H1 (cell line): ENCODE measurements at regions not wholly inside any gene's neighbourhood (a gene's known extent, or its start where the extent isn't known, plus 50 kb on each side); places are given as distances from the start of the nearest gene placed in this dataset.

Experiments
- CTCF ChIA-PET: fragments of 300-600 bp; sonication (Branson Sonifier 250); formaldehyde crosslinking; loops from one replicate; lab custom pipeline; 2021; ENCODE audit not compliant: partially characterized antibody; lab: Charles Lee
- POLR2A ChIA-PET: fragments of 300-600 bp; sonication (Branson Sonifier 250); formaldehyde crosslinking; loops from one replicate; lab custom pipeline; 2021; ENCODE audit warnings: inconsistent platforms; ENCODE audit not compliant: partially characterized antibody; lab: Charles Lee
- DNase-seq, 2 experiments: peaks; one replicate each; pipeline versions ENCODE4 v3.0.0 to v3.0.0-alpha.2; 2010 to 2022; ENCODE audit warnings: low spot score in 2 of 2, low read depth in 1 of 2, mixed read lengths in 1 of 2
- FAIRE-seq: peaks from 2 replicates; lab custom pipeline; 2011; peaks lifted over from hg19 to GRCh38; lab: Jason Lieb, UNC
- H2AFZ ChIP-seq: 2 replicates; pipeline ENCODE4 v1.8.1; 2012; ENCODE audit warnings: low read length, inconsistent platforms
- H2AK5ac ChIP-seq: 2 replicates; pipeline ENCODE4 v1.6.1; 2013; ENCODE audit warnings: low read depth, low read length
- H2BK120ac ChIP-seq: replicated peaks from 2 replicates; pipeline ENCODE3; 2013; ENCODE audit warnings: low read depth, low read length, inconsistent platforms
- H2BK12ac ChIP-seq: 2 replicates; pipeline ENCODE4 v1.6.1; 2013; ENCODE audit warnings: low read depth, low read length
- H2BK15ac ChIP-seq: 2 replicates; pipeline ENCODE4 v1.6.1; 2013; ENCODE audit warnings: low read length
- H2BK20ac ChIP-seq: 2 replicates; pipeline ENCODE4 v1.6.1; 2013; ENCODE audit warnings: low read length
- H2BK5ac ChIP-seq: 2 replicates; pipeline ENCODE4 v1.6.1; 2013; ENCODE audit warnings: low read depth, low read length
- H3K14ac ChIP-seq: 2 replicates; pipeline ENCODE4 v1.6.1; 2013; ENCODE audit warnings: inconsistent platforms; ENCODE audit not compliant: insufficient read length
- H3K18ac ChIP-seq: 2 replicates; pipeline ENCODE4 v1.6.1; 2013; ENCODE audit warnings: low read length; ENCODE audit errors: extremely low read depth
- H3K23ac ChIP-seq: 2 replicates; pipeline ENCODE4 v1.6.1; 2013; ENCODE audit warnings: inconsistent platforms; ENCODE audit not compliant: insufficient read length
- H3K23me2 ChIP-seq: 2 replicates; pipeline ENCODE4 v1.6.1; 2013; ENCODE audit warnings: low read depth, low read length
- H3K27ac ChIP-seq: 2 replicates; pipeline ENCODE4 v1.6.1; 2011; ENCODE audit warnings: low read depth, low read length, inconsistent platforms
- H3K27me3 ChIP-seq, 4 experiments: replicated peaks in 1 of 4; 1 replicate in 1 of 4; 2 replicates in 3 of 4; pipeline versions ENCODE4 v1.6.1 to v1.8.1; 2011 to 2013; ENCODE audit warnings: low read length in 3 of 4, mild to moderate bottlenecking in 3 of 4, inconsistent platforms in 2 of 4, mixed read lengths in 2 of 4, moderate library complexity in 1 of 4; ENCODE audit not compliant: control insufficient read depth in 3 of 4, insufficient read depth in 3 of 4; ENCODE audit errors: extremely low read depth in 1 of 4
- H3K36me3 ChIP-seq, 4 experiments: 2 replicates each; pipeline versions ENCODE4 v1.6.1 to v1.8.1; 2011 to 2013; ENCODE audit warnings: mild to moderate bottlenecking in 4 of 4, low read length in 3 of 4, moderate library complexity in 2 of 4, control low read depth in 1 of 4, inconsistent platforms in 1 of 4; ENCODE audit not compliant: insufficient read depth in 4 of 4, control insufficient read depth in 2 of 4
- H3K4ac ChIP-seq: replicated peaks from 2 replicates; pipeline ENCODE3; 2013; ENCODE audit warnings: low read length, low read depth, mixed read lengths, inconsistent platforms; ENCODE audit not compliant: insufficient read length
- H3K4me1 ChIP-seq, 4 experiments: replicated peaks in 1 of 4; 1 replicate in 1 of 4; 2 replicates in 3 of 4; pipeline versions ENCODE4 v1.6.1 to v1.8.1; 2011 to 2013; ENCODE audit warnings: low read length in 3 of 4, inconsistent platforms in 2 of 4, mixed read lengths in 1 of 4; ENCODE audit not compliant: insufficient read depth in 4 of 4, control insufficient read depth in 3 of 4
- H3K4me2 ChIP-seq, 2 experiments: 2 replicates each; pipeline versions ENCODE4 v1.6.1 to v1.8.1; 2011 to 2013; ENCODE audit warnings: low read depth in 2 of 2, low read length in 2 of 2, control low read depth in 1 of 2, inconsistent platforms in 1 of 2, mild to moderate bottlenecking in 1 of 2; ENCODE audit not compliant: insufficient read depth in 1 of 2
- H3K4me3 ChIP-seq, 4 experiments: fragments of 200-600, 300-600 bp in 1 of 4; sonication (generic), shearing (Covaris generic), sonication (Bioruptor Twin) in 1 of 4; 2 replicates each; pipeline versions ENCODE4 v1.5.1 to v1.8.1; 2011 to 2016; ENCODE audit warnings: low read length in 4 of 4, low read depth in 3 of 4, control low read depth in 2 of 4, inconsistent platforms in 2 of 4, mild to moderate bottlenecking in 2 of 4, mixed read lengths in 1 of 4, moderate library complexity in 1 of 4; ENCODE audit not compliant: insufficient read depth in 2 of 4; ENCODE audit errors: extremely low read depth in 1 of 4
- H3K56ac ChIP-seq: replicated peaks from 2 replicates; pipeline ENCODE3; 2013; ENCODE audit warnings: low read depth, mild to moderate bottlenecking, mixed read lengths, low read length, inconsistent platforms; ENCODE audit not compliant: insufficient read length
- H3K79me1 ChIP-seq: 2 replicates; pipeline ENCODE4 v1.6.1; 2013; ENCODE audit warnings: low read depth, low read length, control low read depth
- H3K79me2 ChIP-seq, 2 experiments: 2 replicates each; pipeline versions ENCODE4 v1.6.1 to v1.8.1; 2012 to 2013; ENCODE audit warnings: low read length in 2 of 2, mild to moderate bottlenecking in 2 of 2, inconsistent platforms in 1 of 2; ENCODE audit not compliant: insufficient read depth in 2 of 2, control insufficient read depth in 1 of 2
- H3K9ac ChIP-seq, 4 experiments: replicated peaks in 1 of 4; 1 replicate in 1 of 4; 2 replicates in 3 of 4; pipeline versions ENCODE4 v1.6.1 to v1.8.1; 2011 to 2013; ENCODE audit warnings: low read depth in 3 of 4, low read length in 3 of 4, control low read depth in 2 of 4, mild to moderate bottlenecking in 2 of 4, moderate library complexity in 2 of 4, inconsistent platforms in 1 of 4; ENCODE audit errors: extremely low read depth in 1 of 4
- H3K9me3 ChIP-seq, 2 experiments: 2 replicates each; pipeline versions ENCODE4 v1.6.1 to v1.8.1; 2012 to 2013; ENCODE audit warnings: mild to moderate bottlenecking in 2 of 2, moderate library complexity in 2 of 2, control low read depth in 1 of 2, inconsistent platforms in 1 of 2, low read depth in 1 of 2, low read length in 1 of 2, mixed read lengths in 1 of 2; ENCODE audit not compliant: insufficient read depth in 2 of 2
- H4K20me1 ChIP-seq, 2 experiments: replicated peaks in 1 of 2; 2 replicates each; pipeline versions ENCODE3 to v1.8.1; 2011 to 2013; ENCODE audit warnings: inconsistent platforms in 2 of 2, low read length in 2 of 2, mild to moderate bottlenecking in 1 of 2; ENCODE audit not compliant: insufficient read depth in 2 of 2, control insufficient read depth in 1 of 2
- H4K5ac ChIP-seq: 2 replicates; pipeline ENCODE4 v1.6.1; 2013; ENCODE audit warnings: low read length, low read depth, mixed read lengths, inconsistent platforms; ENCODE audit not compliant: insufficient read length
- H4K8ac ChIP-seq: 2 replicates; pipeline ENCODE4 v1.8.0; 2013; ENCODE audit warnings: mild to moderate bottlenecking, moderate library complexity, low read length, inconsistent platforms; ENCODE audit not compliant: insufficient read depth; ENCODE audit errors: extremely low read depth
- H4K91ac ChIP-seq: replicated peaks from 2 replicates; pipeline ENCODE3; 2013; ENCODE audit warnings: low read length, mixed read lengths, inconsistent platforms; ENCODE audit not compliant: insufficient read length
- CTCF ChIP-seq, 3 experiments: IDR thresholded peaks; 1 replicate in 2 of 3; 2 replicates in 1 of 3; pipeline versions ENCODE4 v1.5.1 to v1.6.1; 2011; ENCODE audit warnings: low read length in 3 of 3, mild to moderate bottlenecking in 3 of 3, inconsistent platforms in 2 of 3, low read depth in 1 of 3, moderate library complexity in 1 of 3; ENCODE audit not compliant: insufficient read depth in 1 of 3; ENCODE audit errors: control extremely low read depth in 1 of 3
- SIN3A ChIP-seq, 2 experiments: IDR thresholded peaks in 1 of 2; conservative IDR thresholded peaks in 1 of 2; 2 replicates each; pipeline ENCODE4 v1.6.1; 2011 to 2012; ENCODE audit warnings: low read length in 2 of 2, improper control_type of control experiment in 1 of 2, low read depth in 1 of 2, mild to moderate bottlenecking in 1 of 2
- SUZ12 ChIP-seq: fragments of 200-600 bp; sonication (generic); IDR thresholded peaks from 2 replicates; pipeline ENCODE4 v1.6.1; 2012; ENCODE audit warnings: mild to moderate bottlenecking, inconsistent platforms, low read length, moderate library complexity, mixed read lengths
- TEAD4 ChIP-seq: IDR thresholded peaks from 2 replicates; pipeline ENCODE4 v1.6.1; 2012; ENCODE audit warnings: low read depth, low read length, inconsistent platforms, mixed read lengths
- WGBS, 2 experiments: shearing (Covaris generic) in 1 of 2; methylation state at CpG; one replicate each; pipeline versions ENCODE4 v1.1.6 to v1.1.7; 2013 to 2015; ENCODE audit warnings: low lambda C conversion rate in 2 of 2, mixed read lengths in 2 of 2, inconsistent platforms in 1 of 2, low coverage in 1 of 2, missing lambda C conversion rate in 1 of 2; ENCODE audit not compliant: insufficient replicate concordance in 2 of 2, insufficient coverage in 1 of 2, insufficient read length in 1 of 2; ENCODE audit errors: extremely low coverage in 1 of 2, missing lambda C conversion rate in 1 of 2; 5-methylcytosine and 5-hydroxymethylcytosine counted together

- H2BK12ac ChIP-seq: no peak overlapping the region
- H3K23ac ChIP-seq: no peak overlapping the region
- no peaks in the 10 kb centered on the region for H3K4me1 ChIP-seq
- no peak overlapping the region for H3K56ac ChIP-seq
- CTCF ChIA-PET: no interaction called here
- H2BK120ac ChIP-seq: no peak overlapping the region
- H3K79me2 ChIP-seq: no peaks in the 10 kb centered on the region
- no peak overlapping the region for H3K18ac ChIP-seq
- no peak overlapping the region for H3K27ac ChIP-seq
- H3K23me2 ChIP-seq: no peaks in the 10 kb centered on the region
- WGBS, 2 experiments: 69% methylated on average over 1 of the region's 1 CpG; no CpG with 5 or more reads in 1 of the 2 experiments
- no peak overlapping the region for H3K4ac ChIP-seq
- TF ChIP-seq TEAD4 (no peak), SIN3A (conservative IDR thresholded peaks at IDR 0.05 in 1 of 2, IDR thresholded peaks at IDR 0.05 in 1 of 2; ENCODE audit: low read depth in 1 of 2, low read length in 2 of 2) (no peak), SUZ12 (no peak), CTCF (IDR thresholded peaks at IDR 0.05; ENCODE audit: control extremely low read depth in 1 of 3, insufficient read depth in 1 of 3, low read depth in 1 of 3, low read length in 3 of 3) (no peak)
- no peaks in the 10 kb centered on the region for H4K20me1 ChIP-seq
- no peak for FAIRE-seq
- no peaks in the 10 kb centered on the region for H3K27me3 ChIP-seq
- no peaks in the 10 kb centered on the region for H3K79me1 ChIP-seq
- no peak overlapping the region for H3K9ac ChIP-seq
- H3K4me3 ChIP-seq: no peak overlapping the region
- H3K36me3 ChIP-seq: no peaks in the 10 kb centered on the region
- no peak overlapping the region for H2BK20ac ChIP-seq
- H2AFZ ChIP-seq: no peak overlapping the region
- POLR2A ChIA-PET: no interaction called here
- H3K14ac ChIP-seq: no peak overlapping the region
- no peak overlapping the region for H2BK15ac ChIP-seq
- H4K91ac ChIP-seq: no peak overlapping the region
- no peak overlapping the region for H4K8ac ChIP-seq
- H2BK5ac ChIP-seq: no peak overlapping the region
- DNase-seq: no peak
- H4K5ac ChIP-seq: no peak overlapping the region
- H3K4me2 ChIP-seq: no peak overlapping the region
- H3K9me3 ChIP-seq: peaks cover 33 to 37% of the 10 kb centered on the region in 2 experiments
- no peak overlapping the region for H2AK5ac ChIP-seq
Measured at GRCh38 chr10:113480081-113480360, 72.8 kb upstream of the HABP2 start.
